ENCODE measurements at regions not wholly inside any gene's neighbourhood (a gene's known extent, or its start where the extent isn't known, plus 50 kb on each side); places are given as distances from the start of the nearest gene placed in this dataset.

DNA sequence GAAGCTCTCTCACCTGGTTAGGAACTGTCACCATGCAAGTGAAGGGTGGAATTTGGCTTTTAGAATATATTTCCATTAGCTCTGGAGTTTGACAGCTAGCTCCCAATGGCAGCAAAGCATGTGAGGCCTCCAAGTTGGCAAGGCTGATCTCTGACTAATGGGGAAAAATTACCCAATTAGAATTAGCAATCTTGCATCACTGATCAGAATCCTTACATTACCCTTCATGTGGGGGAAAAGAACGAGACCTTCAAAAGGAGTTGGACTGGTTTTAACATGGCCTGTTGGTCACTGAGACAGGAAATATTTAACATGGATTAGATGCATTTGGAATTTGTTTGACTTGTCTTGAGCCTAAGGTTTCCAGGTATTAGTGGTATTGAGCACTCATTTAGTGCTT, 192.3 kb upstream of the GDNF start:
- no peak for DNase-seq

DNA sequence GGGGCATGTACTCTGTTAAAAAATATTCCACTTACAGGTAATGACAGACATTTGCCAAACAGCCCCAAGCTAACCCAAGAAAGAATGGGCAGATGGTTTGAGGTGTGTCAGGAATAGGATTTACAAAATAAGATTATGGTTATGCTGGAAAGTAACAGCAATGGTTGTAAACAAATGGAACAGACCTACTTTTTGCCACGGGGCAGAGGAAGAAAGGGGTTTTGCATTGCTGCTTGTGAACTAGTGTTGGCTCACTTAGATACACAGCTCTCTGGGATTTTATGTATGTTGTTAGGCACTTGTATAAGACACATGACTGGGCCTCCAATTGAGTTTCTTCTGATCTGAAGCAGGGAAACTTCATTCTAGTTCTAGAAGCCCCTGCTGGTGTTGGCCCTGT, 191.5 kb upstream of the GDNF start:
- no peak for DNase-seq

GRCh38 chr5:38029397-38030065, 189.7 kb upstream of the GDNF start:
- no peak for DNase-seq

- DNase-seq, result no peak
These were observed 184.0 kb upstream of the GDNF start for GRCh38 chr5:38023799-38024198.

DNA sequence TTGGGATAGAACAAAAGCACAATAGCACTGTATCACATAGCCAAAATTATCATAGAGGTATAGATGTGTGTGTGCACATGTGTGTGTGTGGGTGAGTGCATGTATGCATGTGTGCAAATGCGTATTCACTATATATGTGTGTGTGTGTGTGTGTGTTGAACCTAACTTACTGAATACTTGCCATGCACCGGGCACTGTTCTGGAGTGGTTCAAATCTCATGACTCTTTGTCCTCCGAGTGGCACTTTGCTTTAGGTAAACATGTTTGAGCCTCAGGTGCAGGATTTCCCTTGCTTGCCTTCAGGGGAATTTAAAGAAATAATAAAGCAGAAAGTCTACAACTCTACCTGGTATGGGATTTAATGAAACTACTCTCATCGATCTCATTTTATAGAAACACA, 183.5 kb upstream of the GDNF start:
- no peak for DNase-seq

DNA sequence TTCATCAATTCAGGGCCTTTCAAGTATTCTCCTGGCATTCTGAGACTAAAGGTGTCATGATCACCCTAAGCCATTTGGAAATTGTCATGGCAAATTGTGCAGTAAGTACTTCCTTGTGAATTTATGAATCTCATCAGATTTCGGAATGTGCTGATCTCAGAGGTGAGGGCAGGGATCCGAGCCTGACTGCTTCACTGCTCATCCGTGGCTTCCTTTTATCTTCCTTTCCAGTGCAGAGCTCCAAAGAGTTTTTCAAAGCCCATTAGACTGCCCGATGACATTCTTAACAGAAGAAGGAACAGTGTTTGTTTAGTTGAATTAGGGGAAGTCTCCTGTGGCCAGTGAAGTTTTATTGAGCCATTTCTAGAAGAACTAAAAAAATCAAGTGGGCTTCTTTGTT, 182.8 kb upstream of the GDNF start:
- DNase-seq, result no peak

GRCh38 chr5:38018016-38018415, 178.2 kb upstream of the GDNF start:
- DNase-seq, result no peak

DNA sequence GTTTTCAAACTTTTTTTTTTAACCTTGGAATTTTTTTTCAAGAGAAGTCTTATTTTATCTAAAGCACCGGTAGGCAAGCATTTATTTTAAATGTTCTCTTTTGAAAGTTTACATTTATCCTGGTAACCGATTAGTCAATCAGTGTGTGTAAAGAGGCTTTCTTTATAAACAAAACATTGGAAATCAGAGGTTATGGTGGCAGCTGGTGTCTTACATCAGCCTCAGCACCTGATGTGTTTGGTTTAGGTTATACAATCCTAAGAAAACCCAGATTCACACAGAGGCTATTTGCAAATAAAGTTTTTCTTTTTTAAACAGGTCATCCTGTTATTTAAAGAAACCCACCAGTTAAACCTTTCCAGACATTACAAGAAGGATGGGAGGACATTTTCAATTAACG, 173.3 kb upstream of the GDNF start:
- no peak for DNase-seq

DNA sequence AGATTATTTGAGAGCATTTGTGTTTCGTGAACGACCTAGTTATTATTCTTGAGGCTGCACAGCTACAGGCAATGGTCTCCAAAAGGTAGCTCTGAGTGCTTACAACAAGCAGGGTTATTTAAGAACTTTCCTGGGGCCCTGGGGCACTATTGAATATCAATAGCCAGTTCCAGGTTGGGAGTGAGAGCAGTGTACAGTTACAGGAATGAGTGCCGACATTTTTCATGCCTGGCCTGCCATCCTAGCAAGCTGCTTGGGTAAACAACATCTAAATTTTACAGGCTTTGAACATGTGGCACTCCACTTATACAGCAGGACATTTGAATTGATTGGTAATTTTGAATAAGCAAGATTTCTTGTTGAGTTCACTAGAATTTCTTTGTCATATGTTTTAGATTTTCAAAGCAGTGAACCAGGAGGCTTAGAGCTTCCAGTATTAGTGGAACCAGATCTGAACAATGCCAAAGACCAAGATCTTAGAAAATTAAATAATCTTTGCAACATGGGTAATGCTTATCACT, 171.9 kb upstream of the GDNF start:
- peak in 1 of 56 donors; percentile 1 for DNase-seq

DNA sequence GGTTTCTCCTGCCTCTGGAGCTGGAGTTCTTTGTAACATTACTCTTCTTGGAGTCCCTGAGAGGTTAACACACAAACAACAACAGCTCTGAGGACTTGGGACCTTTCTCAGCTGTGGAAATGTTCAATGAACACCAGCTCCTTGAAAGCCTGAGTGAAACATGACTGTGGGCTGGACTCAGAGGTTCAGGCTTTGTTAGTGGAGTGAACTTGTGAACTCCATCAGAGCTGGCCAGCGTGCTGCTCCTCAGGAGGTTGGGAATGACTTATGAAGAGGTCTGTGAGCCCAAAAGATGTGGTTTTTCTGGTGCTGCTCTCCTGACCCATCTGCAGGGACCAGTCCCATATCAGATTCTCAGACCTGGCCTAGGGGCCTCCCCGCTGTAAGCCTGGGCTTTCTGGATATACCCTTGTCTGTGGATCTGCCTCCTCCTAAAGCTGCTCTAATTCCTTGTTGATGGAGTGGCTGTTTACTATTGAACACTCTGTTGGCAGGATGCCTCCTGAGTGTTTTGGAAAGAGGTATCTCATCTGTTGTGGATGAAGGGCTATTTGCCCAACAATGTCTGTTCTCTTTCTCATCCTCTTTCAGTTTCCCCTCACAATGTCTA, 170.0 kb upstream of the GDNF start:
- DNase-seq, result no peak

GRCh38 chr5:38008198-38008597, 168.4 kb upstream of the GDNF start:
- no peak for DNase-seq

GRCh38 chr5:37999593-37999992, 159.8 kb upstream of the GDNF start:
- DNase-seq, result no peak

GRCh38 chr5:37996918-37997317, 157.1 kb upstream of the GDNF start:
- DNase-seq, result no peak

DNA sequence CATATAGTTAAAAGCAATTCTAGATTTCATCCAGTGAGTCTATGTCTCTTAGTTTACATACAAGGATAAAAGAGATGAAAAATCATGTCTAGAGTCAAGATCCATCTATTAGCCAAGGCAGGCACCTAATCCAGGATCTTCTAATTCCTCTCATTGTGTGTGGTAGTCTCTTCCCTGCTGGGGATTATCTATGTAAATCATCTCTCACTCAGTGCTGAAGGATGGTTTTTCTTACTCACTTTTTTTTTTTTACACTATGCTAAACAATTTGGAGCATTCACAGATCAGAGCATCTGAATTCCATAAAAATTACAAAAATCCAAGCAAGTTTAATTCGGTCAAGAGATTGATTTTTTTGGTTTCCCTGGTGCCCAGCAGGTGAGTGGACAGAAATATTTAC, 154.9 kb upstream of the GDNF start:
- DNase-seq, result no peak

GRCh38 chr5:37991301-37992299, 151.8 kb upstream of the GDNF start:
- no peak for DNase-seq

GRCh38 chr5:37989884-37990283, 150.0 kb upstream of the GDNF start:
- no peak for DNase-seq

GRCh38 chr5:37988454-37989046, 148.7 kb upstream of the GDNF start:
- DNase-seq, result no peak

DNA sequence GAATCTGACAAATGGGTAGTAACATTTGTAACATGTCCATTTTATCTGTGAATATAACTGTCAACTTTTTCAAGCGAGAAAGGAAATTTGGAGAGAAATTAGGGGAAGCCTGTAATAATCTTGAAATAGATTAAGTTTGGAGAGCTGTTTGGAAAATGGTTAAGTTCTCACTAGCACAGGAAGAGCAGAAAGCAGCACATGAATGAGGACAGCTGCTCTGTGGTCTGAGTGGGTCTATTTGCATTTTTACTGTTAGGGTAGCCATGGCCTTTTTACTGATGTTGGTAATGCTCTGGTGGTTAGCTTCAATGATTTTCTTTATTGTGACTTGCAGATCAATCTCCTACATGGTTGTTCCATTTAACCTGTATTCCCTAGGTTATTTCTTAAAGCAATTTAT, 144.5 kb upstream of the GDNF start:
- no peak for DNase-seq

GRCh38 chr5:37983463-37983862, 143.6 kb upstream of the GDNF start:
- DNase-seq, result no peak

- DNase-seq, result no peak
These were observed 139.7 kb upstream of the GDNF start for GRCh38 chr5:37979559-37979958.

- DNase-seq, result no peak
These were observed 135.7 kb upstream of the GDNF start for GRCh38 chr5:37975531-37975930.

All from nucleus accumbens (tissue), 56 donors.